Esophagus squamous epithelium (tissue), 4 donors: ENCODE measurements at regions not wholly inside any gene's neighbourhood (a gene's known extent, or its start where the extent isn't known, plus 50 kb on each side); places are given as distances from the start of the nearest gene placed in this dataset.

ENCODE experiments used
- POLR2A ChIP-seq, 4 donors: fragments of 450-650 bp; IDR thresholded peaks; one replicate each; pipeline ENCODE4 v1.6.1; 2017; ENCODE audit warnings: antibody characterized with exemption in 4 of 4, mild to moderate bottlenecking in 4 of 4, moderate library complexity in 3 of 4
- TF ChIP-seq, protein P1 (sequence below), 6 experiments: fragments of 450-650 bp in 4 of 6; fragments of 200-600 bp in 2 of 6; sonication (generic) in 2 of 6; IDR thresholded peaks; one replicate each; pipeline ENCODE4 v1.5.1; 2016 to 2019; ENCODE audit warnings: antibody characterized with exemption in 6 of 6, mild to moderate bottlenecking in 4 of 6, moderate library complexity in 4 of 6

DNA sequence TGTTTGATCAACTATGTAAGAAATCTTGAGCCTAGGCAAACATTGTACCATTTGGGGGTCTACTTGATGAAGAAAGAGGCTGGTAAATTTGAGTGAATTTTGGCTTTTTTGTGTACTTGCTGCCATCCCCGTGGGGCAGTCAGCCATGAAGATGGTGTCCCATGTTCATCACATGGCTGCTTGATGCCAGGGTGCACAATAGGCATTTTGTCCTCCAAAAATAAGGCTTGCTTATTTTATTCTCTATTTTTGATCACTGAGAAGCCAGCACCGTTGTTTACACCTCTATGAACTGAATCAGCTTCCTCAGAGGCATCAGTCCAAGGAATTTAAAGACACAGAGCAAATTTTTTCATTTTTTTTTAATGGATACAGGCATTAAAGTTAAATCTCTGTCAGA is 1195.7 kb downstream of the AMY1C start:
- TF ChIP-seq, protein P1, sequence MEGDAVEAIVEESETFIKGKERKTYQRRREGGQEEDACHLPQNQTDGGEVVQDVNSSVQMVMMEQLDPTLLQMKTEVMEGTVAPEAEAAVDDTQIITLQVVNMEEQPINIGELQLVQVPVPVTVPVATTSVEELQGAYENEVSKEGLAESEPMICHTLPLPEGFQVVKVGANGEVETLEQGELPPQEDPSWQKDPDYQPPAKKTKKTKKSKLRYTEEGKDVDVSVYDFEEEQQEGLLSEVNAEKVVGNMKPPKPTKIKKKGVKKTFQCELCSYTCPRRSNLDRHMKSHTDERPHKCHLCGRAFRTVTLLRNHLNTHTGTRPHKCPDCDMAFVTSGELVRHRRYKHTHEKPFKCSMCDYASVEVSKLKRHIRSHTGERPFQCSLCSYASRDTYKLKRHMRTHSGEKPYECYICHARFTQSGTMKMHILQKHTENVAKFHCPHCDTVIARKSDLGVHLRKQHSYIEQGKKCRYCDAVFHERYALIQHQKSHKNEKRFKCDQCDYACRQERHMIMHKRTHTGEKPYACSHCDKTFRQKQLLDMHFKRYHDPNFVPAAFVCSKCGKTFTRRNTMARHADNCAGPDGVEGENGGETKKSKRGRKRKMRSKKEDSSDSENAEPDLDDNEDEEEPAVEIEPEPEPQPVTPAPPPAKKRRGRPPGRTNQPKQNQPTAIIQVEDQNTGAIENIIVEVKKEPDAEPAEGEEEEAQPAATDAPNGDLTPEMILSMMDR (IDR thresholded peaks at IDR 0.05) = no peak
- no peak for TF ChIP-seq POLR2A (IDR thresholded peaks at IDR 0.05)
